H1 (cell line): ENCODE measurements at regions not wholly inside any gene's neighbourhood (a gene's known extent, or its start where the extent isn't known, plus 50 kb on each side); places are given as distances from the start of the nearest gene placed in this dataset.

Source experiments
- CEBPB ChIP-seq: IDR thresholded peaks from 2 replicates; pipeline ENCODE4 v1.6.1; 2012; ENCODE audit warnings: low read depth, low read length
- CTCF ChIP-seq, 3 experiments: IDR thresholded peaks; 1 replicate in 2 of 3; 2 replicates in 1 of 3; pipeline versions ENCODE4 v1.5.1 to v1.6.1; 2011; ENCODE audit warnings: low read length in 3 of 3, mild to moderate bottlenecking in 3 of 3, inconsistent platforms in 2 of 3, low read depth in 1 of 3, moderate library complexity in 1 of 3; ENCODE audit not compliant: insufficient read depth in 1 of 3; ENCODE audit errors: control extremely low read depth in 1 of 3
- HDAC2 ChIP-seq, 2 experiments: fragments of 300-600 bp in 1 of 2; sonication (generic) in 1 of 2; IDR thresholded peaks; 2 replicates each; pipeline ENCODE4 v1.6.1; 2011 to 2012; ENCODE audit warnings: low read depth in 2 of 2, low read length in 2 of 2, mild to moderate bottlenecking in 2 of 2, moderate library complexity in 2 of 2, borderline replicate concordance in 1 of 2, inconsistent platforms in 1 of 2
- MAX ChIP-seq: IDR thresholded peaks from 2 replicates; pipeline ENCODE4 v1.6.1; 2012; ENCODE audit warnings: inconsistent platforms
- POLR2A ChIP-seq, 2 experiments: IDR thresholded peaks; 1 replicate in 1 of 2; 2 replicates in 1 of 2; pipeline ENCODE4 v1.6.1; 2011; ENCODE audit warnings: low read depth in 2 of 2, low read length in 2 of 2, mild to moderate bottlenecking in 2 of 2; ENCODE audit errors: control extremely low read depth in 1 of 2
- RAD21 ChIP-seq, 2 experiments: IDR thresholded peaks in 1 of 2; conservative IDR thresholded peaks in 1 of 2; 2 replicates each; pipeline ENCODE4 v1.6.1; 2011; ENCODE audit warnings: low read depth in 2 of 2, low read length in 2 of 2, improper control_type of control experiment in 1 of 2, inconsistent platforms in 1 of 2, mild to moderate bottlenecking in 1 of 2, moderate library complexity in 1 of 2
- RNF2 ChIP-seq: fragments of 200-900, 300-1000 bp; sonication (generic); IDR thresholded peaks from 2 replicates; pipeline ENCODE4 v1.7.1; 2016; ENCODE audit warnings: borderline replicate concordance, low read depth, mild to moderate bottlenecking, antibody characterized with exemption, low read length; ENCODE audit not compliant: poor library complexity, severe bottlenecking; ENCODE audit errors: missing control alignments
- TCF12 ChIP-seq: IDR thresholded peaks from 2 replicates; pipeline ENCODE4 v1.6.1; 2011; ENCODE audit warnings: low read depth, mild to moderate bottlenecking, low read length

GRCh38 chrX:16491461-16491860 lies 158.5 kb upstream of the S100G start:
- TF ChIP-seq MAX (no peak), CEBPB (no peak), CTCF (IDR thresholded peaks at IDR 0.05; ENCODE audit: control extremely low read depth in 1 of 3, insufficient read depth in 1 of 3, low read depth in 1 of 3, low read length in 3 of 3) (no peak), POLR2A (IDR thresholded peaks at IDR 0.05; ENCODE audit: control extremely low read depth in 1 of 2, low read depth in 2 of 2, low read length in 2 of 2) (no peak), HDAC2 (IDR thresholded peaks at IDR 0.05; ENCODE audit: borderline replicate concordance in 1 of 2, low read depth in 2 of 2, low read length in 2 of 2) (no peak), RNF2 (no peak), TCF12 (no peak), RAD21 (IDR thresholded peaks at IDR 0.05 in 1 of 2, conservative IDR thresholded peaks at IDR 0.05 in 1 of 2; ENCODE audit: low read depth in 2 of 2, low read length in 2 of 2) (no peak)
